Hematopoietic multipotent progenitor cell treated with erythropoietin and hydrocortisone succinate and interleukin-3 and kit ligand, for 15 days (in vitro differentiated cells): ENCODE measurements at regions not wholly inside any gene's neighbourhood (a gene's known extent, or its start where the extent isn't known, plus 50 kb on each side); places are given as distances from the start of the nearest gene placed in this dataset.

Source experiments
- DNase-seq: peaks from one replicate; pipeline ENCODE4 v3.0.0-alpha.2; 2015; ENCODE audit warnings: low spot score

DNA sequence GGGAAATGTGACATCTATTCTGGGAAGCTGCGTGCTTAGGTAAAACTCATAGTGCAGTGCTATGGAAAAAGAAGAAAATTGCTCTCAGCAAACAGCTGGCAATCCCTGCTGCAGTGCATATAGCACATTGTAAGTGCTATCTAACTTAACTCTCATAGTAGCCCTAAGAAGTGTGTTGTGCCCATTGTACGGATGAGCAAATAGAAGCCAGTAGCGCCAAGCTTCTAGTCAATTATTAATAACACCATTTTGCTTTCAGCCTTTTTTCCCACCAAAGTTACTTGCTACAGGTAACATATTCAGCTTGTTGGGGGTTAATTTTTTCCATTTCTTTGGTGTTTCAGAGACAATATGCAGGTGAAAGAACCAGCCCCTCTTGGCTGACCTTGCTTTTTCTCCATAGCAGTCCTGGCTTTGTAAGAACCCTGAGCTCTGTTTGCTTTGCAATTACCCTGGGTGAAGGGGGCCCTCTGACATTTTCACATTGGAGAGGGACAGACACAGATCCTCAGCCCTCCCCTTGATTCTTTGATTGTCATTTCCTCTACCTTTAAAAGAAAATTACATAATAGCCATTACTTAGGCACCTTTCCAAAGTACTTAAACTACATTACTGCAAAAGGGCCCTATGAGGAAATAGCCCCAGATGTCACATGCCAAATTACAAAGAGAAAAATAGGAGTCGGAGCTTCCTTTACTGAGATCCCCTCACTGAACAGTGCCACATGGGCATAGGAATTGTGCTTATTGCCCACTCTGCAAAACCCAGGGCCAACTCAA, 576.2 kb upstream of the TBX3 start:
- DNase-seq, result no peak

DNA sequence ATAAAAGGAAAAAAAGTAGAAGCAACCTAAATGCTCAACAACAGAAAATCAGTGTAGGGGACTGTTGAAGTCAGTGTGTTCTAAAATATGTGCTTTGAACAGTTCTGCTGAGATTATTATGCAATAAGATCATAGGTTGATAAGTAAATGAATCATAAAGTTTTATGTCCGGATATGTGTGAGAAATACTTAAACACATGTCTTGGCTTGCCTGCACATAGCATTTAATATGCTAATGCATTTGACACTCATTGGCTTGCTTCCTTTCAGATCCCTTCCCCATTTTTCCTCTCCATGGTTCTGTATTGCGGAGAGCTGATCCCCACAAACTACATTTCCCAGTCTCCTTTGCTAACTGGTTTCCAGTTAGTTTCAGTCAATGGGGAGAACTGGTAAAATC, 573.8 kb upstream of the TBX3 start:
- no peak for DNase-seq

DNA sequence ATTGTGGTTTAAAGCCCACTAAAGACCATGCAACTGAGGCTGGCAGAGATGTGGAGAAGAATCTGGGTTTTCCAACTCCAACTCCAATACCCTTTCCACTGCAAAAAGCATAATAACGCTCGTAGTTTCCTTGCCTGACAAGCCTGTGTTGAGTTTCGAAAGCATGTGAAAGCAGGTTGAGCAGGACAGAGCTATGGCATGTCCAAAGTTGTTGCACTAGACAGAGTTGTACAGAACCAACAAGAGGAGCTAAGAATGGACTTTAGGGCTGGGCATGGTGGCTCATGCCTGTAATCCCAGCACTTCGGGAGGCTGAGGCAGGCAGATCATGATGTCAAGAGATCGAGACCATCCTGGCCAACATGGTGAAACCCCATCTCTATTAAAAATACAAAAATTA, 572.0 kb upstream of the TBX3 start:
- no peak for DNase-seq

DNA sequence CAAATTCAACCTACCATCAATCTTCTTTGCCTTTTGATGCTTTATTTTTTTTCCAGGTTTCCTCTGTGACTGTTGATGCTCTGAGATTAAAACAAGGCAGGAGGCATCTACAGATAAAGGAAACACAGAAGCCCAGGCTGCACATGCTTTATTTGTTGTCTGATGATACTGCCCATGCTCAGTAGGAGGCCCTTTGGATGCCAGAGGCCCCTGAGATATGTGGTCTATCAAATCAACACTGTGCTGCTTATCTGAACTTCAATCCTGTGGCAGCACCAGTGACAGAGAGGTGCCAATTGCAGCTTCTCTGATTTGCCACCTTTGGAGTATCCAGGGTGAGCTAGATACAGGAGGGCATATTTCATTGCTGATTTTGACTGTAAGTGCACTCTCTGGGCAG, 571.3 kb upstream of the TBX3 start:
- no peak for DNase-seq

DNA sequence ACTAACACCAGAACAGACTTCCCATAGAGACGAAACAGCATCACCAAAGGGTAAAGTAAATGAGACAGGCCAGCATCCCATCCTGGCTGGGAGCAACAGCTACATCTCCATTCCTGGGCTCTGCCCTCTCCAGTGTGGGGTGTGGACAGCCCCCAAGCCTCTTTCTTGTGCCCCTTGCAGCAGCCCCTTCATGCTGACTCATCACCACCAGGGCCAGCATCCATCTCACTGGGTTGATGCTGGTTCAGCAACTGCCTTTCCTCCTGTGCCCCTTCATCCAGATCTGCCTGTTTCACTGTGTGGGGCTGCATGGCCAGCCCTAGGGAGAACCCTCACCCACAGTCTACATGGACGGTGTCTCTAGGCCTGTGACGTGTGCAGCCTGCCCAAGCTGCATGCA, 569.1 kb upstream of the TBX3 start:
- no peak for DNase-seq

DNA sequence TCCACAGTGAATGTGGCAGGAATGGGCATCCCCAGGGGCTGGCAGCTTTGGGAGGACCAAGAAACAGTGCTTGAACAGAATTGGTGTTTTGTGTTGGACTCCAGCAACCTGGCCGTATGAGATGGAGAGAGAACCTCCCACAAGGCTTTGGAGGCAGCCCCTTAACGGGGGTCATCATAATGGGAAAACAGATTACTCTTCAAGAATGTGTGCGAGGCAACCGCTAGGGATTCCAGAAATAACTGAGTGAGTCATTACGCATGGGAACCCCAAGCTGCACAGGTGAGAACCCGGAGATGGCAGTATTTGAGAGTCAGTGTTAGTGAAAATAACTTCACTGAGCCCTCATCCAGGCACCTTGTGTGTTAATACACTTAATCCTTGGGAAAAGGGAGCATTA, 567.8 kb upstream of the TBX3 start:
- no peak for DNase-seq

DNA sequence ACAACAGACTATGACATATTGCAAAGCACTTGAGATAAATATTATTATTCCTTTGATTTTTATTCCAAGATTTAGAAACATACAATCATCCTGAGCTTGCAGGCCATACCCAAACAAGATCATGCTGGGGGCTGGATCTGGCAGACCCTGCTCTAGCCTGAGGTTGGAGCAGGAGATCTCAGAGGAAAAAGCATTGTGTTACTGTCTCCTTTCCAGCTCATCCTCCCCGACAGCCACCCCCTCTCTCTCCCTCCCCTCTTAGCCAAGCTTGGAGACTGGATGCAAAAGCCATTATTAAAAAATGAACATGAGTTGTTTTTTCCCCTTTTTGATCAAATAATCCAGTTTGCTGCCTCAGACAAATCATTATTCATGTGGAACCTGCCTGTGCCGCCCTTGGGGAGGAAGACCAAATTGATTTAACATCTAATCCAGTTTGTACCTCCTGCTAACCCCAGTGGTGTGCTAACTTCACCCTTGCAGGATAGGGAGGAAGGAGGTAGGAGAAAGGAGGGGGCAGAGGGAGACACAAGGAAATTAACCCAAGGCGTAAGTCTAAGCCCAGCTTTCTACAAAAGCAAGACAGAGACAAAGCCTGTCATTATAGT, 565.8 kb upstream of the TBX3 start:
- no peak for DNase-seq

DNA sequence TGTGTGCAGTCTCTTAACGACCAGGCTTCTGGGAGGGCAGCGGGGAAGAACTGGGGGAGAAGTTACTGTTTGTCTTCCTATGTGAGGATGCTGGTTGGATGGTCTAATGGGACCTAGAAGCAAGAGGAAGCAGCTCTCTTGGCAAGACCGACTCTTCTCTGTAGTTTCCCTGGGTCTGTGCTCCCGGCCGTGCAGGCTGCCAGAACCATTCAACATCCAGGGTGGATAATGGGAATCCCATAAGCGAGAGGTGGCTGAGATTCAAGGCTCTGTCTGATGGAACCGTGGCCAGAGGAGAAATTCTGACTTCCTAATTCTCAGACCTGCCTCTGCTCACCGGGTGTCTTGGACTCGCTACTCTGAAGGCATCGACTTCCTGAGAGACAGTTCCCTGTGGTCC, 561.0 kb upstream of the TBX3 start:
- DNase-seq, result no peak

DNA sequence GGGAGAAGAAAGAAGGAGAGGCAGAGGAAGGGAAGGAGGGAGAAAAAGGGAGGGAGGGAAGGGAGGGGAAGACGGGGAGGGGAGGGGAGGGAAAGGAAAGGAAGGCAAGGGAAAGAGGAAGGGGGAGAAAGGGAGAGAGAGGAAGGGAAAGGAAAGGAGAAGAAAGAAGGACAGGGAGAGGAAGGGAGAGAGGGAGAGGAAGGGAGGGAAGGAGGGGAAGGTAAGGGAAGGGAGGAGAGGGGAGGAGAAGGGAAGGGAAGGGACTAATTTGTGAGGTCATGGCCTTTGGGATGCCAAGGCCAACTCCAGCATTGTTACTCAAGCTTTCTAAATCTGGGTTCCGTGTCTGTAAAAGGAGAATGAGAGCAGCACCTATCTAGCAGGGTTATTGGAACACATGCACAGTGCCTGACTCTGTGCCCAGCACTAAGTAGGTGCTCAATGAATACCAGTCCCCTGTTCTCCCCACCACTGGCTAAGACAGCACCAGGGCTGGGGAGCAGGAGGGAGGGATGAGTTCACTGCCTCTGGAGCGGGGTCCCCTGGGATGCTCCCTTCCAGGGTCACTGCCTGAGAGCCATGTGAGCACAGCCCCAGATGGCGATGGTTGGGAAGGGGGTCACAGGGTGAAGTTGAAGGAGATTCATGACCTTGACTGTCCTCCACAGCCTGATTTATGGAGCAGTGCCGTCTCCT, 560.1 kb upstream of the TBX3 start:
- no peak for DNase-seq

DNA sequence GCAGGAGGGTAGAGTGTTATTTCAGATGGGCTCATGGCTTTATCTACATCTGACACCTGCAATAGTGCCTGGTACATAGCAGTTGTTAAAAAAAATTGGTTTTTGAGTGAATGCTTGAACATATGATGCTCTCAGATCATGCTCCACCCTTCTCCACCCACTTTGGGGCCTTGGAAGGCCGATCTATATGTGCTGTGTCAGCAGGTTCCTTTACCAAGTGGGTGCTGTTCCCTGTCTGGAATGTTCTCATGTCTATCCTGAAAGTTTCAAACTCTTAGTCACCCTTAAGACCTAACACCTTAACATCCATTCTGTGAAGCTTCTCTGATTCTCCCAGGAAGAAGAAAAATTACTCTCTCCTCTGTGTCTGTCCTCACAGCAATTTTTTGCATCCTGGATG, 556.3 kb upstream of the TBX3 start:
- DNase-seq, result no peak

DNA sequence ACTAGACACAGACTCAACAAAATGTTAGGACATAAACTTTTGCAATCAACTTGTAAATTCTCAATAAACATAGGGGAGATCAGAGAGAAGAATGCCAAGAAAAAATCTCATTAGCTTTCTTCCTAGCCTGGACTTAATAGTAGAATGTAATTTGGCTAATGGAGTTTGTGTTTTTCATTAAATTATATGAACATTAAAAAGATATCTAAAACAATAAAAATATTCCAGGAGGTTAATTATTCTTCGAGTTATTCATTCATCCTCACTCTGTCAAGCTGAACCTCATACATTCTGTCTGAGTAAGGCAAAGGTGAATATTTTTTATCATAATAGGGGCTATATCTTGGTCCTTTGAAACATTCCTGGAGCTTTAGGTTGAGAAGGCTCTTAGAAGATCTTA, 551.9 kb upstream of the TBX3 start:
- no peak for DNase-seq

DNA sequence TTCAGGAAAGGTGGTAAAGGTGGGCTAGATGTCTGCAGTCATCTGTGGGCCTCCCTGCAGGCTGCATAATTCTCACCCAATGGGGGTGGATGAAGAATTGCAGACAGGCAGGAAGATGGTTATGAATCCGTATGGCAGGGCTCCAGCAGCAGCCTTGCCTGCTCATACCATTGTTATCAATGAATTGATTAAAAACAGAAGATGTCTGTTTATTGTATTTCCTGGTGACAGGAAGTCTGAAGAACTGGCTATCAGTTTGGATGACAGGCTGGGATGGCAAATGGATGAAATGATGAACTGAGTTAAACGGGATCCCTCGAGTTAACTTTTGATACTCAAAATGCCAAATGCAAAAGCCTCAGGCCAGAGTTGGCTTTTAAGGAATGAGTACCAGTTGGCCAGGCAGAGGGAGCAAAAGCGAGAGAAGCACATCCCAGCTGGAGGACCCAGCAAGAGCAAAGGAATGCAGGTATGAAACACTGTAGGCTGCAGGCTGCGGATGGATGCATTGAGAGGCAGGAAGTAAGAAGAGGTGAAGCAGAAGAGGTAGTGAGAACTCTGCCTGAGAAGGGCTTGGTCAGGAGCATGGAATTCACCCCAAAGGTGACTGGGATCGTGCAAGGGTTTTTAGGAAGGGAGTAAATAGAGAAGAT, 550.0 kb upstream of the TBX3 start:
- no peak for DNase-seq

DNA sequence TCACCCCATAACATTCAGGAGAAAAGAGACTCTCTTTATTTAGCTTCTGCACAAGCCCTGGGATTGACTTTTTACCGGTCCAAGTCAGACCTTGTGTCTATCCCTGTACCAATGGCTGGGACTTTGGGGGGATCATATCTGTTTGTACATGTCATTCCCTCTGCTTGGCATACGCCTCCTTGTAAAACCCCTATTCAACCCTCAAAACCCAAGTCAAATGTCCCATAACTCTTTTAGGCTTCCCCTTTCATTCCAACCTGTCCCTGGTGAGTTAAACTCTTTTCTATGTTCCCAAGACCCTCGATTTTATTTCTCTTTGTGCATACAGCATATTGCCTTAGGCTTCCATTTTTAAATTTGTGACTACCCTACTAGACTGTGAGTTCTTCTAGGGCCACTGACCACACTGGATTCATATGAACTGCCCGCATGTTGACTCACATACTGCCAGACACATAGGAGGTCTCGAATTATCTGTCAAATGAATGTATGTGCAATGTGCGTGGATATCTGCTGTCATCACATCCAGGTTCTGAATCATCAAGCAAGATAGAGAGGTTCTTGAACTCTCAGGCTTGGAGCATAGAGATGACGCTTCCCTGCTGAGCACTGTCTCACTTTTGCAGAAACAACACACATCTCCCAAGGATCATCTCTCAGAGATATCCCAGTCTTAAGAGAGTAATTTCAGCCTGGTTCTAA, 548.6 kb upstream of the TBX3 start:
- DNase-seq, result no peak

DNA sequence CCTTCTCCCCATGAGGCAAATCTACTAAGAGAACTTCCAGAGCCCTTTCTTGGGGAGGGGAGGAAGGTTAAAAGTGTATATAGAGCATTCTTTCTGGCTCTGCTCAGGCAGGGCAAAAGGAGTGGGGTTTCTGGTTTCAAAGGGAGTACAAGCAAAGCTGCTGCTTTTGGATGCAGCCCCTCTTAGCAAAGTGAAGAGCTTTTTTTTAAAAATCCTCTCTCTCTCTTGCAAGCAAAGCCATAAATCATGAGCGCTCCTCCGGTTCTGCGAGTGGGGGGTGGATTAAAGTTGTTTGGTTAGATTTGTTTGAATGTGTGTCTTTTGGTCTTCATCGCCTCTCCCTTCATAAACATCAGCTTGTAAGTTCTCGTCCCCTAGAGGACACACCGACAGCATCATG, 546.6 kb upstream of the TBX3 start:
- no peak for DNase-seq

DNA sequence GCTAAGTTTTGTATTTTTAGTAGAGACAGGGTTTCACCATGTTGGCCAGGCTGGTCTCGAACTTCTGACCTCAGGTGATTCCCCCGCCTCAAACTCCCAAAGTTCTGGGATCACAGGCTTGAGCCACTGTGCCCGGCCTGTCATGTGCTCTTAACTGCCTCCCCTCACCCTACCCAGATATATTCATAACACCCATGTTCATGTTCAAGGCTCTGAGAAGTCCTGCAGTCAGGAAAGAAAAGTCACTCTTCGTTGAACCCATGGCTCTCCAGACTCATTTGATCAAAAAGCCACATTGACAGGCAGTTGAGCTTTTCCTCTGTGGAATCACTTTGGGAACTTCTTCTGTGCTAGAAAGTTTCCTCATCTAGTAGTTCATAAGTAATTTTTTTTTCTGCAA, 545.5 kb upstream of the TBX3 start:
- no peak for DNase-seq

DNA sequence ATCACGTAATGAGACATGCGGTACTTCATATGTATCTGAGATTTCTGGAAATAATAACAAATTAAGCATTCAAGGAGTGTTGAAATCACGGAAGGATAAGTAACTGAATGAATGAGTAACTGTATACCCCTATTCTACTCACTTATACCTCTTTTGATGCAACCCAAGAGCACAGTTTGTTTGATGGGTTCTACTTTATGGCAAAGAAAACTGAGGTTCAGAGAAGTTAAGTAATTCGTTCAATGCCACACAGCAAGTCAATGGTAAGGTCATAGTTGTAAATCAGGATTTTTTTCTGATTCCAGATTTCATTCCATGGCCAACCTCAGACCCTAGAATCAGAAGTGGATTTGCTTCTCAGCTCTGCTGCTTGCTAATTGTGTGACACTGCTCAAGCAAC, 544.5 kb upstream of the TBX3 start:
- no peak for DNase-seq

DNA sequence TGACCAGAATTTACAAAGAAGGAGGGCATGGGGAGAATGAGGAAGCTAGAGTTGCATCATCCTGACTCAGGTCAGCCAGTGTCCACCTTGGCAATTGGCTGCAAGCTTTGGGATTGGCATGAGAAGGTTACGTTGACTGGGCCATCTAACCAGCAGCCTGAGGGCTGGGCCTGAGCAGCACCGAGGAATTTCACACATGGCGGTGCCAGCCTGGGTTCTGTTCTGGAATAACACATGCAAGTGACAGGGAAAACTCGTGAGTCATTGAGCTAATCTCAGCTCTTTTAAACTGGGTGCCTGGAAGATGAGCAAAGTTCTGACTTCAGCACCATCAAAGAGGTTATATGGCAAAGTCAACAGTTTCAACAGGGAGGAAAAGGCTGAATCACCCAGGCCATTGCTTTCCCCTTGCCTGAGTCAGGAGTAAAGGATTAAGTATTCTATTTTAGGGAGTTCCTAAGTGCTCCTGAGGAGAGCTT, 543.2 kb upstream of the TBX3 start:
- DNase-seq, result no peak

DNA sequence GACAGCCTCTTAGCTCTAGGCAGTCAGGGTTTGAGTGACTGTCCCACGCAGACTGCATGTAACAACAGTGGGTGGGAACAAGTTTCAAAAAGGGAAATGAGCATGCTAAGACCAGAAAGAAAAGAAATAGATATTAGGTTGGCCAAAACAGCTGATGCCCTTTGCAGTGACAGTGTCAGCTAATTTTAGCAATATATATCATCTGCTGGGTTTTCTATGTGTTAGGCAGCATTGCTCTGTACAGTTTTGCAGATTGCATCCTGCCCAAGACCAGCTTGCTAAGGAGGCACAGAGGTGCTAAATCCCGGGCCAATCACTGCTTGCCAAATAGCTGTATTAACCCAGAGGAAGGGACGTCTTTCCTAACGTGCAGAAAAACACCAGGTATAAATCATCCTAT, 541.9 kb upstream of the TBX3 start:
- no peak for DNase-seq

DNA sequence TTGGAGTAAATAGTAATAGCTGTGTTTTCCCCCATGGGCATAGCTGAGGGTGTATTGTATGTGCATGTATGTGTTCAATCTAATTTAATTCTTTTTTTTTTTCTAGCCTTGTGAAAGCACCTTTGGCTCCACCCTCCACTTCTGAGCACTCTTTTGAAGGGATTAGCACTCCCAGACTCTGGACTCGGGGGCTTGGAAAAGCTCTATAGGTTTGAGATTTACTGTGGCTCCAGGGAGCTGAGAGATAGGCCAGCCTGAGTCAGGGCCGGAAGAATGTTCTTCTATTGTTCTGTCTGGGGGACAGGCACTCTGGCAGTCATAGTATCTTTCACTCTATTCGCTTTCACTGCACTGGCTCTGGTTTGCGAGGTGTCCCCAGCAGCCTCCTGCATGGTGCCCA, 540.0 kb upstream of the TBX3 start:
- DNase-seq, result no peak

DNA sequence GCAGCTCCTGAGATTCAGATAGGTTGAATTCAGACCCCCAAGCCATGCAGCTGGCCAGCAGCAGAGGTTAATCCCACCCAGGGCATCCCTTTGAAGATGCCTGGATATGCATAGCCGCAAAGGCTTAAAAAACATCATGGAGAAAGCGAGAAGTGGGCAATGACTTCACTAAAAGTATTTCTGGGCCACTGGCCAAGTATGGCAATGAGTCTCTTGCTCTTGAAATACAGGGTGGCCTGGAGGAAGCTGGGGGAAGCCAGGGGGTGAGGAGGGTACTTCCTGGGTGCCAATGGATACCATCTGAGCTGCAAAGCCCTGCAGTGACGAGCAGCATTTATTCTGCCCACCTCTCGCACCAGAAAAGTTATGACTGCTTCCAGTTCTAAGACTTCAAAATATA, 539.3 kb upstream of the TBX3 start:
- no peak for DNase-seq

DNA sequence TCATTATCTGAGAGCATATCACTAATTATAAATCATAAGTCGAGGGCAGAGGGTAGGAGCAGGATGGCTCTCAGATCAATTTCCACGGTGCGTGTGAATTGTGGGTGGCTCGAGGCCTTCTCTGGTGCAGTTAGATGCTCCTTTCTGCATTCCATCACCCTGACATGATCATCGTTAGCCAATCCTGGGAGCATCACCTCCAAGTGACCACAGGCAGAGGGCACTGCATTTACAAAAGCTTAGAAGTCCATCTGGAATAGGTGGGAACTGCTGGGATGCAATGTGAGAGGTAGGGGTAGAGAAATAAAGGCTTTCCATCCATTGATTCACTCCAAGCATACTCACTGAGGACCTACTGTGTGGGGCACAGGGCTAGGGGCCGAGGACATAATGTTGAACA, 538.2 kb upstream of the TBX3 start:
- no peak for DNase-seq

DNA sequence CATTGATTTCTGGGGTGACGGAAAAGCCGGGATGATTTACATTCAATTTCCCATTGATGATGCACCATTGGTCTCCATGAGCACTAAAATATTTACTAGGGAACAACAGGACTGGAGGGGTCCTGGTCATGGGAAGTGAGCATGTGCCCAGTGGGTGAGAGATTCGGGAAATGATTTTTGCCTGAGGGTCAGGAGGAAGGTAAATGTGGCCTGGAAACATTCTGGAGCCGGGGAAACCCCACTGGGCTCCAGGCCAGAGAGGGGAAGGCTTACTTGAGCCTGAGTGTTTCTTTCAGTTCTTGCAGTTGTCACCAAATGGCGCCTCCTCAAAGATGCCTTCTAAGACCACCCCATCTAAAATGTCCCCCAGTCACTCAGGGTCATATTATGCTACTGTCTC, 532.3 kb upstream of the TBX3 start:
- DNase-seq, result no peak
